Right atrium auricular region (tissue), 2 donors: ENCODE measurements at regions not wholly inside any gene's neighbourhood (a gene's known extent, or its start where the extent isn't known, plus 50 kb on each side); places are given as distances from the start of the nearest gene placed in this dataset.

Experiments
- DNase-seq: peaks from one replicate; pipeline ENCODE4 v3.0.0-alpha.2; 2019; ENCODE audit warnings: low spot score
- H3K27ac ChIP-seq, 2 donors: fragments of 200-600 bp; sonication (generic); 1 replicate in 1 of 2; 2 replicates in 1 of 2; pipeline ENCODE4 v1.5.1; 2016 to 2019
- H3K27me3 ChIP-seq, 2 donors: fragments of 200-600 bp; sonication (generic); one replicate each; pipeline versions ENCODE4 v1.5.1 to v1.6.0; 2017 to 2019
- H3K36me3 ChIP-seq: fragments of 200-600 bp; sonication (generic); one replicate; pipeline ENCODE4 v1.5.1; 2016
- H3K4me1 ChIP-seq, 2 donors: fragments of 200-600 bp; sonication (generic); one replicate each; pipeline versions ENCODE4 v1.5.1 to v1.6.0; 2017 to 2019
- H3K4me3 ChIP-seq, 2 donors: fragments of 200-600 bp; sonication (generic); 1 replicate in 1 of 2; 2 replicates in 1 of 2; pipeline ENCODE4 v1.5.1; 2017 to 2019; ENCODE audit warnings: mild to moderate bottlenecking in 1 of 2, moderate library complexity in 1 of 2
- H3K9me3 ChIP-seq, 2 donors: fragments of 200-600 bp; sonication (generic); one replicate each; pipeline ENCODE4 v1.5.1; 2019
- CTCF ChIP-seq, 2 donors: fragments of 200-600 bp; sonication (generic); IDR thresholded peaks; one replicate each; pipeline ENCODE4 v1.5.1; 2019; ENCODE audit warnings: antibody characterized with exemption in 2 of 2

GRCh38 chr5:117337064-117337749, 762.6 kb upstream of the SEMA6A start:
- Histone ChIP-seq H3K4me1 (no peaks in the 10 kb centered on the region), H3K4me3 (no peak overlapping the region), H3K9me3 (no peaks in the 10 kb centered on the region), H3K36me3 (no peaks in the 10 kb centered on the region), H3K27ac (no peak overlapping the region), H3K27me3 (no peaks in the 10 kb centered on the region)
- TF ChIP-seq CTCF (IDR thresholded peaks at IDR 0.05) = no peak
- DNase-seq = no peak

GRCh38 chr5:117336208-117336607, 761.6 kb upstream of the SEMA6A start:
- Histone ChIP-seq H3K4me1 (no peaks in the 10 kb centered on the region), H3K4me3 (no peak overlapping the region), H3K36me3 (no peaks in the 10 kb centered on the region), H3K27ac (no peak overlapping the region), H3K9me3 (no peaks in the 10 kb centered on the region), H3K27me3 (no peaks in the 10 kb centered on the region)
- TF ChIP-seq CTCF (IDR thresholded peaks at IDR 0.05) = no peak
- DNase-seq = no peak

- Histone ChIP-seq H3K4me1 (no peaks in the 10 kb centered on the region), H3K36me3 (no peaks in the 10 kb centered on the region), H3K27me3 (no peaks in the 10 kb centered on the region), H3K4me3 (no peak overlapping the region), H3K9me3 (no peaks in the 10 kb centered on the region), H3K27ac (no peak overlapping the region)
- DNase-seq = no peak
- no peak for TF ChIP-seq CTCF (IDR thresholded peaks at IDR 0.05)
These were observed 758.4 kb upstream of the SEMA6A start for GRCh38 chr5:117333011-117333410.

- TF ChIP-seq CTCF (IDR thresholded peaks at IDR 0.05) = no peak
- Histone ChIP-seq H3K9me3 (no peaks in the 10 kb centered on the region), H3K27me3 (no peaks in the 10 kb centered on the region), H3K4me3 (no peak overlapping the region), H3K36me3 (no peaks in the 10 kb centered on the region), H3K4me1 (no peaks in the 10 kb centered on the region), H3K27ac (no peak overlapping the region)
- no peak for DNase-seq
These were observed 757.7 kb upstream of the SEMA6A start for GRCh38 chr5:117332341-117332740.

- H3K4me1 ChIP-seq = no peaks in the 10 kb centered on the region
- H3K27ac ChIP-seq = no peak overlapping the region
- no peaks in the 10 kb centered on the region for H3K36me3 ChIP-seq
- H3K27me3 ChIP-seq = no peaks in the 10 kb centered on the region
- H3K9me3 ChIP-seq = no peaks in the 10 kb centered on the region
- DNase-seq = no peak
- TF ChIP-seq CTCF (IDR thresholded peaks at IDR 0.05) = no peak
- no peak overlapping the region for H3K4me3 ChIP-seq
These were observed 752.9 kb upstream of the SEMA6A start for GRCh38 chr5:117327511-117327910.

- DNase-seq = no peak
- Histone ChIP-seq H3K4me3 (no peak overlapping the region), H3K4me1 (no peaks in the 10 kb centered on the region), H3K27me3 (no peaks in the 10 kb centered on the region), H3K27ac (no peak overlapping the region), H3K36me3 (no peaks in the 10 kb centered on the region), H3K9me3 (no peaks in the 10 kb centered on the region)
- TF ChIP-seq CTCF (IDR thresholded peaks at IDR 0.05) = no peak
These were observed 752.4 kb upstream of the SEMA6A start for GRCh38 chr5:117326997-117327396.
